HUES64 (cell line): ENCODE measurements at regions not wholly inside any gene's neighbourhood (a gene's known extent, or its start where the extent isn't known, plus 50 kb on each side); places are given as distances from the start of the nearest gene placed in this dataset.
A peak's percentile ranks its signal among the peaks of the same experiment; 100 is the strongest.

Experiments used
- H3K27ac ChIP-seq: 2 replicates; pipeline ENCODE4 v1.7.0; 2013; ENCODE audit warnings: low read depth, low read length, inconsistent platforms
- H3K27me3 ChIP-seq: 2 replicates; pipeline ENCODE4 v1.6.1; 2013; ENCODE audit warnings: mild to moderate bottlenecking, low read length; ENCODE audit not compliant: insufficient read depth
- H3K36me3 ChIP-seq: 2 replicates; pipeline ENCODE4 v1.6.1; 2013; ENCODE audit warnings: mild to moderate bottlenecking, low read length; ENCODE audit not compliant: insufficient read depth
- H3K4me1 ChIP-seq: 2 replicates; pipeline ENCODE4 v1.6.1; 2013; ENCODE audit warnings: mild to moderate bottlenecking, low read length, moderate library complexity; ENCODE audit not compliant: insufficient read depth
- H3K4me3 ChIP-seq: 2 replicates; pipeline ENCODE4 v1.5.1; 2013; ENCODE audit warnings: mild to moderate bottlenecking, low read length, moderate library complexity
- H3K9ac ChIP-seq: 2 replicates; pipeline ENCODE4 v1.6.1; 2013; ENCODE audit warnings: mild to moderate bottlenecking, low read depth, low read length
- H3K9me3 ChIP-seq: 2 replicates; pipeline ENCODE4 v1.6.1; 2013; ENCODE audit warnings: low read depth, low read length; ENCODE audit not compliant: insufficient read depth
- WGBS: fragments of 150-250, 120-280 bp; methylation state at CpG from one replicate; pipeline ENCODE4 v1.1.7; 2013; ENCODE audit warnings: missing lambda C conversion rate; 5-methylcytosine and 5-hydroxymethylcytosine counted together

- no peak overlapping the region for H3K4me3 ChIP-seq
- no peak overlapping the region for H3K27ac ChIP-seq
- peaks cover 18% of the 10 kb centered on the region; the same call in 1 of the 2 replicates for H3K4me1 ChIP-seq
- 49% methylated on average over 2 of the region's 7 CpGs for WGBS
- no peak overlapping the region for H3K9ac ChIP-seq
- peaks cover 58% of the 10 kb centered on the region for H3K27me3 ChIP-seq
- no peaks in the 10 kb centered on the region for H3K9me3 ChIP-seq
- no peaks in the 10 kb centered on the region for H3K36me3 ChIP-seq
Observed at GRCh38 chr17:71286625-71287024, 834.2 kb upstream of the SOX9 start.

DNA sequence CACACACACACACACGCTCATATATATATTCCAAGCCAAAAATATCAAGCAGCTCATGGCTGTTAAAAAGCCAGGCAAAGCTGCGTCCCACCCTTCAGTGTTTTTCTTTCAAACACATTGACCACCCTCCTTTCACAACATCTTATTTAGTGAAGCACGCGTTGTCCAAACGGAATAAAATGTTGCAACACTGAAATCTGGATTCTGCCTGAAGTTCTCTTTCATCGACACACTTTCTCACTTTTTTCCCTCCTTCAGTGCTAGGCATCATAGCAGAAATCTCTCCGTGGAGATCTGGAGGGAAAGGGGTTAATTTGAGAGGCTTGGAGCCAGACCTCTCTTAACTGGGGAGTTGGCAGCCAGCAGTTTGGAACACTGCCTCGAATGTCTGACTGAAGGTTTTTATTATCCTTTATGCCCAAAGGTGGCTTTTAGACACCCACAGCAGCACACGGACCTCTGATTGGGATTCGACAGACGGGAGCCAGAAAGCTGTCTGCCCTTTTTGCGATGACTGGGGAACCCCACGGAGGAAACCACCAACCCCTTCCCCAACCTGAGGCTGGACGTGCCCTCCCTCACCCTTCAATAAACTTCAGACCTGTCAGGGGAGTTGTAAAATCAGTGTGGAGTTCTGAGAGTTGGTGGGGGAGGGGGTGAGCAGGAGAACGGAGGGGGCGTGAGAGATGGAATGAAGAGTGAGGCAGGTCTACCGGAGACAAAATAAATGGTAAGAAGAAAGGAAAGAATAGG is 833.6 kb upstream of the SOX9 start:
- Histone ChIP-seq H3K27me3 (peaks cover 58% of the 10 kb centered on the region), H3K27ac (no peak overlapping the region), H3K36me3 (no peaks in the 10 kb centered on the region), H3K9ac (no peak overlapping the region), H3K4me1 (peaks cover 18% of the 10 kb centered on the region; the same call in 1 of the 2 replicates), H3K9me3 (no peaks in the 10 kb centered on the region), H3K4me3 (peak overlapping the region; percentile 18)
- 66% methylated on average over 16 of the region's 17 CpGs for WGBS

DNA sequence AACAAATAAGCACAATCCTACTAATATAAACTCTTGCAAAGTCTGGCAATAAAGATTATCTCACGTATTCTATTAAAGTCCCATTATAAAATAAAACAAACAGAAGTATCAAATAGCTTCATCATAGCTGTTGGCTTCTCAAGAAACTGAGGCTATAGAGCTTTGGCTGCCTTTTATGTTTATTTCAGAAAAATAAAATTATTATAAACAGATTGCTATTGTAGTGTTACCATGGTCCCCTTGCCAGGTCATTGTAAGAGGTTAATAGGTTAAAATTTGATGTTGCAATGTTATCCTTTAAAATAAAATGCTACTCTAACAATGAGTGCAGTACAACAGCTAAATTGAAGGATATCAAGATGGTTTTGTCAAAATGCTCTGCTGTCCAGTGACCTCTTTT is 828.8 kb upstream of the SOX9 start:
- Histone ChIP-seq H3K27ac (no peak overlapping the region), H3K4me3 (no peak overlapping the region), H3K4me1 (peaks cover 10% of the 10 kb centered on the region; the same call in 1 of the 2 replicates), H3K9ac (no peak overlapping the region), H3K27me3 (peaks cover 25% of the 10 kb centered on the region), H3K36me3 (no peaks in the 10 kb centered on the region), H3K9me3 (no peaks in the 10 kb centered on the region)
- WGBS, result 93% methylated on average over 1 of the region's 1 CpG

- Histone ChIP-seq H3K27ac (no peak overlapping the region), H3K4me1 (no peaks in the 10 kb centered on the region), H3K4me3 (no peak overlapping the region), H3K9ac (no peak overlapping the region), H3K36me3 (no peaks in the 10 kb centered on the region), H3K27me3 (no peaks in the 10 kb centered on the region), H3K9me3 (no peaks in the 10 kb centered on the region)
- 100% methylated on average over 1 of the region's 1 CpG for WGBS
Observed at GRCh38 chr17:71296005-71296404, 824.8 kb upstream of the SOX9 start.

- Histone ChIP-seq H3K9ac (no peak overlapping the region), H3K4me3 (no peak overlapping the region), H3K36me3 (no peaks in the 10 kb centered on the region), H3K27ac (no peak overlapping the region), H3K4me1 (no peaks in the 10 kb centered on the region), H3K9me3 (no peaks in the 10 kb centered on the region), H3K27me3 (no peaks in the 10 kb centered on the region)
Observed at GRCh38 chr17:71301063-71301462, 819.8 kb upstream of the SOX9 start.

- 90% methylated on average over 8 of the region's 9 CpGs for WGBS
- no peaks in the 10 kb centered on the region for H3K27me3 ChIP-seq
- H3K4me1 ChIP-seq, result no peaks in the 10 kb centered on the region
- H3K36me3 ChIP-seq, result no peaks in the 10 kb centered on the region
- no peak overlapping the region for H3K4me3 ChIP-seq
- no peak overlapping the region for H3K27ac ChIP-seq
- H3K9me3 ChIP-seq, result no peaks in the 10 kb centered on the region
- H3K9ac ChIP-seq, result no peak overlapping the region
Observed at GRCh38 chr17:71302721-71303549, 817.9 kb upstream of the SOX9 start.

DNA sequence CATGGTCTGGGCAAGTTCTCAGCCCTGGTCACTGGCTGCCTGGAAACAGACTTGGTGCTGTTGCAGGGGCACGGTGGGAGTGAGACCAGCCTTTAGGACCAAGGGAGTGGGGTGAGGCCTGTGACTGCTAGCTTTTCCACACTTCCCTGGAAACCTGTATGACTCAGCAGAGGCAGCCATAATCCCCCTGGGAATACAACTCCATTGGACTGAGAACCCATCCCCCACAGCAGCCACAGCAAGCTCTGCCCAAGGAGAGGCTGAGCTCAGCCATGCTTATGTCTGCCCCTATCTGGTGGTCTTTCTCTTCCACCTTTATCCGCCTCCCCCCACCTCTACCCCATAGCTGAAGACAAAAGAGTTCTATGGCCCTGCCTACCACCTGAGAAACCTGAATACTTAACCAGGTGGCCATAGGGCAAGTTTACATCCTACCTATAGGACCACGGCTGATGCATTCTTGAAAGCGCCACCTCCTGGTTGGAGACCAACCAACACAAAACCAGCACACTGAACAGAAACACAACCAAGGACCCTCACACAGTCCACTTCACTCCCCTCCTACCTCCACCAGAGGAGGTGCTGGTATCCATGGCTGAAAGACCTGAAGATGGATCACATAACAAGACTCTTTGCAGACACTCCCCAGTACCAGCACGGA is 816.2 kb upstream of the SOX9 start:
- WGBS, result 94% methylated on average over 5 of the region's 5 CpGs
- Histone ChIP-seq H3K27ac (no peak overlapping the region), H3K27me3 (no peaks in the 10 kb centered on the region), H3K9ac (no peak overlapping the region), H3K4me3 (no peak overlapping the region), H3K4me1 (no peaks in the 10 kb centered on the region), H3K36me3 (no peaks in the 10 kb centered on the region), H3K9me3 (no peaks in the 10 kb centered on the region)

- Histone ChIP-seq H3K4me1 (no peaks in the 10 kb centered on the region), H3K9me3 (no peaks in the 10 kb centered on the region), H3K36me3 (no peaks in the 10 kb centered on the region), H3K4me3 (no peak overlapping the region), H3K27ac (no peak overlapping the region), H3K27me3 (no peaks in the 10 kb centered on the region), H3K9ac (no peak overlapping the region)
- WGBS, result 95% methylated on average over 2 of the region's 3 CpGs
Observed at GRCh38 chr17:71313866-71314265, 807.0 kb upstream of the SOX9 start.

GRCh38 chr17:71315568-71315967 is 805.3 kb upstream of the SOX9 start:
- no peak overlapping the region for H3K27ac ChIP-seq
- 97% methylated on average over 3 of the region's 3 CpGs for WGBS

GRCh38 chr17:71316176-71316897 is 804.5 kb upstream of the SOX9 start:
- Histone ChIP-seq H3K36me3 (no peaks in the 10 kb centered on the region), H3K27me3 (no peaks in the 10 kb centered on the region), H3K9ac (no peak overlapping the region), H3K4me3 (no peak overlapping the region), H3K27ac (no peak overlapping the region), H3K9me3 (no peaks in the 10 kb centered on the region), H3K4me1 (no peaks in the 10 kb centered on the region)
- WGBS, result 88% methylated on average over 2 of the region's 4 CpGs

More at GRCh38 chr17:71315568-71315967, 805.3 kb upstream of the SOX9 start:
- no peak overlapping the region for H3K4me3 ChIP-seq
- H3K9me3 ChIP-seq, result no peaks in the 10 kb centered on the region
- no peaks in the 10 kb centered on the region for H3K36me3 ChIP-seq
- H3K4me1 ChIP-seq, result no peaks in the 10 kb centered on the region
- H3K27me3 ChIP-seq, result no peaks in the 10 kb centered on the region
- no peak overlapping the region for H3K9ac ChIP-seq
